ENCODE measurements at regions not wholly inside any gene's neighbourhood (a gene's known extent, or its start where the extent isn't known, plus 50 kb on each side); places are given as distances from the start of the nearest gene placed in this dataset.

DNA sequence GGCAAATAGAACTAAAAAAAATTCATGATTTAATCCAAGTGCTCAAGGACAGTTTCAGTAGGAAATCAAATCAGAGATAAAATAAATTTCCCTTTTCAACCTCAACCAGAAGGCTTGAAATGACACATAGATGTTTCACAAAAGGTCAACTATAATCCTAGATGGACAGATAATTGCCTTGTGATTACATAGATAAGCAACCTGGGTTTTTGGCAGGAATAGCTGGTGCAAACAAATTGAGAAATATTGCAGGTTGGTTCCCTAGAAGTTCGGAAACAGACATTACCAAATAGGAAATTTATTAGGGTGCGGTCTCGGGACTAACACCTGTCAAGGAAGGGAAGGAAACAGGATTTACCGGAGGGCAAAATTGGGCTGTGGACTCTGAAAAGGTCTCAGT is 497.5 kb downstream of the COG6 start:
- H3K4me1 ChIP-seq (replicated peaks in 1 of 2; ENCODE audit: control insufficient read depth in 2 of 2, insufficient read depth in 2 of 2, low read length in 2 of 2), result no peaks in the 10 kb centered on the region
- no peaks in the 10 kb centered on the region for H4K20me1 ChIP-seq (replicated peaks; ENCODE audit: control insufficient read depth, insufficient read depth, low read length)
- no peak overlapping the region for H3K9ac ChIP-seq (ENCODE audit: insufficient read depth in 1 of 2, low read depth in 2 of 2, low read length in 2 of 2)
- POLR2A ChIA-PET, result interaction anchor here (0.6 kb wide), 1 partner anchor 8 kb away, joined by 3 read pairs; no protein-coding TSS in a partner anchor
- no peak overlapping the region for H2AFZ ChIP-seq (ENCODE audit: low read depth, low read length)
- no peak overlapping the region for H3K4me2 ChIP-seq (ENCODE audit: insufficient read depth, low read length)
- H3K27me3 ChIP-seq (ENCODE audit: control insufficient read depth in 2 of 2, insufficient read depth in 2 of 2, low read length in 2 of 2), result no peaks in the 10 kb centered on the region; a peak in 2 of 5 replicates
- H3K9me3 ChIP-seq (replicated peaks; ENCODE audit: control insufficient read depth, insufficient read depth, low read depth, low read length), result no peaks in the 10 kb centered on the region
- H3K79me2 ChIP-seq (ENCODE audit: control insufficient read depth, insufficient read depth, low read length), result no peaks in the 10 kb centered on the region
- no peak for TF ChIP-seq EGR1 (conservative IDR thresholded peaks at IDR 0.05)
- no peak for TF ChIP-seq ZNF696 (CRISPR knock-in tag; conservative IDR thresholded peaks at IDR 0.05)
- TF ChIP-seq, protein P1, sequence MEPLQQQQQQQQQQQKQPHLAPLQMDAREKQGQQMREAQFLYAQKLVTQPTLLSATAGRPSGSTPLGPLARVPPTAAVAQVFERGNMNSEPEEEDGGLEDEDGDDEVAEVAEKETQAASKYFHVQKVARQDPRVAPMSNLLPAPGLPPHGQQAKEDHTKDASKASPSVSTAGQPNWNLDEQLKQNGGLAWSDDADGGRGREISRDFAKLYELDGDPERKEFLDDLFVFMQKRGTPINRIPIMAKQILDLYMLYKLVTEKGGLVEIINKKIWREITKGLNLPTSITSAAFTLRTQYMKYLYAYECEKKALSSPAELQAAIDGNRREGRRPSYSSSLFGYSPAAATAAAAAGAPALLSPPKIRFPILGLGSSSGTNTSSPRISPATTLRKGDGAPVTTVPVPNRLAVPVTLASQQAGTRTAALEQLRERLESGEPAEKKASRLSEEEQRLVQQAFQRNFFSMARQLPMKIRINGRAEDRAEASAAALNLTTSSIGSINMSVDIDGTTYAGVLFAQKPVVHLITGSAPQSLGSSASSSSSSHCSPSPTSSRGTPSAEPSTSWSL (CRISPR knock-in tag; IDR thresholded peaks at IDR 0.05; ENCODE audit: borderline replicate concordance), result no peak
- no peak for TF ChIP-seq KDM4B (IDR thresholded peaks at IDR 0.05; ENCODE audit: borderline replicate concordance in 2 of 2, low read depth in 1 of 2)
- no peak for TF ChIP-seq ZNF124 (CRISPR knock-in tag; IDR thresholded peaks at IDR 0.05)
- no peak for TF ChIP-seq PHF21A (IDR thresholded peaks at IDR 0.05; ENCODE audit: borderline replicate concordance, low read depth)
- no peak for TF ChIP-seq ZNF431 (CRISPR knock-in tag; IDR thresholded peaks at IDR 0.05)
- TF ChIP-seq TGIF2 (CRISPR knock-in tag; IDR thresholded peaks at IDR 0.05), result no peak
- TF ChIP-seq RHOXF2B (CRISPR knock-in tag; conservative IDR thresholded peaks at IDR 0.05), result no peak
- no peak for TF ChIP-seq MED1 (CRISPR knock-in tag; IDR thresholded peaks at IDR 0.05; ENCODE audit: borderline replicate concordance)
- TF ChIP-seq ZNF239 (CRISPR knock-in tag; IDR thresholded peaks at IDR 0.05), result no peak
- no peak for TF ChIP-seq PHTF2 (CRISPR knock-in tag; IDR thresholded peaks at IDR 0.05)
- TF ChIP-seq, protein P2, sequence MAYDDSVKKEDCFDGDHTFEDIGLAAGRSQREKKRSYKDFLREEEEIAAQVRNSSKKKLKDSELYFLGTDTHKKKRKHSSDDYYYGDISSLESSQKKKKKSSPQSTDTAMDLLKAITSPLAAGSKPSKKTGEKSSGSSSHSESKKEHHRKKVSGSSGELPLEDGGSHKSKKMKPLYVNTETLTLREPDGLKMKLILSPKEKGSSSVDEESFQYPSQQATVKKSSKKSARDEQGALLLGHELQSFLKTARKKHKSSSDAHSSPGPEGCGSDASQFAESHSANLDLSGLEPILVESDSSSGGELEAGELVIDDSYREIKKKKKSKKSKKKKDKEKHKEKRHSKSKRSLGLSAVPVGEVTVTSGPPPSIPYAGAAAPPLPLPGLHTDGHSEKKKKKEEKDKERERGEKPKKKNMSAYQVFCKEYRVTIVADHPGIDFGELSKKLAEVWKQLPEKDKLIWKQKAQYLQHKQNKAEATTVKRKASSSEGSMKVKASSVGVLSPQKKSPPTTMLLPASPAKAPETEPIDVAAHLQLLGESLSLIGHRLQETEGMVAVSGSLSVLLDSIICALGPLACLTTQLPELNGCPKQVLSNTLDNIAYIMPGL (CRISPR knock-in tag; IDR thresholded peaks at IDR 0.05), result no peak
- TF ChIP-seq CSDE1 (IDR thresholded peaks at IDR 0.05), result no peak
- no peak for TF ChIP-seq RBM14 (IDR thresholded peaks at IDR 0.05; ENCODE audit: borderline replicate concordance, insufficient read depth, low read depth, low read length)
- no peak for TF ChIP-seq CBFA2T2 (conservative IDR thresholded peaks at IDR 0.05)
- TF ChIP-seq TRIM24 (IDR thresholded peaks at IDR 0.05), result no peak
- TF ChIP-seq KDM2B (CRISPR knock-in tag; IDR thresholded peaks at IDR 0.05), result no peak
- TF ChIP-seq ZNF324 (CRISPR knock-in tag; IDR thresholded peaks at IDR 0.05), result no peak
- TF ChIP-seq NELFE (IDR thresholded peaks at IDR 0.05; ENCODE audit: insufficient read depth, insufficient read length), result no peak
- intact Hi-C loops (cut with micrococcal nuclease), result no loop called here
- no peaks in the 10 kb centered on the region for H3K9me1 ChIP-seq (ENCODE audit: control insufficient read depth, insufficient read depth, low read length)
- WGBS (ENCODE audit: insufficient coverage, low coverage, missing lambda C conversion rate), result 12% methylated on average over 4 of the region's 4 CpGs
- ATAC-seq (no peak), DNase-seq (ENCODE audit: extremely low read depth in 1 of 4, low spot score in 3 of 4) (no peak), FAIRE-seq (no peak)
- CTCF ChIA-PET (ENCODE audit: low intra/inter-chr PET ratio), result no interaction called here
- no TSS peak for BruUV-seq (replicated peaks)
- no peaks in the 10 kb centered on the region for H3K36me3 ChIP-seq (ENCODE audit: control insufficient read depth, insufficient read depth, low read length)
- H3K27ac ChIP-seq (ENCODE audit: extremely low read depth, low read depth, low read length), result no peak overlapping the region
- in situ Hi-C loops (cut with MboI), result no loop called here
- H3K4me3 ChIP-seq, result no peak overlapping the region
